NCI-H1417 treated with DMSO at 0.1 percent for 48 hours (cell line): ENCODE measurements at regions not wholly inside any gene's neighbourhood (a gene's known extent, or its start where the extent isn't known, plus 50 kb on each side); places are given as distances from the start of the nearest gene placed in this dataset.

Experiments used
- DNase-seq: peaks from one replicate; lab custom pipeline; 2025; lab: John Stamatoyannopoulos, UW

- no peak for DNase-seq
Observed at GRCh38 chr7:18081617-18082016, 54.0 kb upstream of the PRPS1L1 start.

- no peak for DNase-seq
Observed at GRCh38 chr7:18082169-18082568, 54.5 kb upstream of the PRPS1L1 start.

- no peak for DNase-seq
Observed at GRCh38 chr7:18086165-18087025, 58.7 kb upstream of the PRPS1L1 start.

GRCh38 chr7:18087026-18087686, 59.5 kb upstream of the PRPS1L1 start:
- DNase-seq = no peak

GRCh38 chr7:18087687-18088078, 60.0 kb upstream of the PRPS1L1 start:
- DNase-seq = no peak

GRCh38 chr7:18096087-18096486, 68.4 kb upstream of the PRPS1L1 start:
- no peak for DNase-seq

- no peak for DNase-seq
Observed at GRCh38 chr7:18102576-18102975, 74.9 kb upstream of the PRPS1L1 start.

- no peak for DNase-seq
Observed at GRCh38 chr7:18103436-18104218, 76.0 kb upstream of the PRPS1L1 start.

- DNase-seq = no peak
Observed at GRCh38 chr7:18109762-18110161, 82.1 kb upstream of the PRPS1L1 start.

GRCh38 chr7:18116661-18117060, 89.0 kb upstream of the PRPS1L1 start:
- DNase-seq = no peak

- no peak for DNase-seq
Observed at GRCh38 chr7:18117482-18117881, 89.8 kb upstream of the PRPS1L1 start.

- DNase-seq = no peak
Observed at GRCh38 chr7:18119985-18120384, 92.3 kb upstream of the PRPS1L1 start.

GRCh38 chr7:18123508-18124239, 96.0 kb upstream of the PRPS1L1 start:
- no peak for DNase-seq

GRCh38 chr7:18125476-18125875, 97.8 kb upstream of the PRPS1L1 start:
- no peak for DNase-seq

GRCh38 chr7:18126281-18126680, 98.6 kb upstream of the PRPS1L1 start:
- peak; percentile 94 for DNase-seq

- no peak for DNase-seq
Observed at GRCh38 chr7:18128846-18129245, 101.2 kb upstream of the PRPS1L1 start.

GRCh38 chr7:18132811-18133210, 105.2 kb upstream of the PRPS1L1 start:
- no peak for DNase-seq

- DNase-seq = no peak
Observed at GRCh38 chr7:18133921-18134320, 106.3 kb upstream of the PRPS1L1 start.

GRCh38 chr7:18140943-18141342, 113.3 kb upstream of the PRPS1L1 start:
- no peak for DNase-seq

GRCh38 chr7:18144166-18144565, 116.5 kb upstream of the PRPS1L1 start:
- DNase-seq = no peak

GRCh38 chr7:18145160-18145559, 117.5 kb upstream of the PRPS1L1 start:
- DNase-seq = no peak

- DNase-seq = no peak
Observed at GRCh38 chr7:18151422-18151821, 123.8 kb upstream of the PRPS1L1 start.
